DMS153 treated with DMSO at 0.1 percent for 48 hours (cell line): ENCODE measurements at regions not wholly inside any gene's neighbourhood (a gene's known extent, or its start where the extent isn't known, plus 50 kb on each side); places are given as distances from the start of the nearest gene placed in this dataset.
A peak's percentile ranks its signal among the peaks of the same experiment; 100 is the strongest.

Experiments
- DNase-seq: peaks from one replicate; lab custom pipeline; 2025; ENCODE audit not compliant: unreplicated experiment; lab: John Stamatoyannopoulos, UW

GRCh38 chr14:94685166-94685581 is 73.0 kb downstream of the SERPINA3 start:
- DNase-seq, result no peak

GRCh38 chr14:94682736-94683135 is 70.5 kb downstream of the SERPINA3 start:
- no peak for DNase-seq

- no peak for DNase-seq
These were observed 69.9 kb downstream of the SERPINA3 start for GRCh38 chr14:94682061-94682516.

- DNase-seq, result peak; percentile 4
These were observed 69.3 kb downstream of the SERPINA3 start for GRCh38 chr14:94681300-94682060.

GRCh38 chr14:94680862-94681288 is 68.7 kb downstream of the SERPINA3 start:
- no peak for DNase-seq

GRCh38 chr14:94679937-94680861 is 68.0 kb downstream of the SERPINA3 start:
- DNase-seq, result no peak

GRCh38 chr14:94679106-94679810 is 67.1 kb downstream of the SERPINA3 start:
- no peak for DNase-seq

- no peak for DNase-seq
These were observed 65.6 kb downstream of the SERPINA3 start for GRCh38 chr14:94677747-94678146.

GRCh38 chr14:94677213-94677612 is 65.0 kb downstream of the SERPINA3 start:
- DNase-seq, result no peak

GRCh38 chr14:94676495-94677185 is 64.4 kb downstream of the SERPINA3 start:
- DNase-seq, result no peak

GRCh38 chr14:94675036-94675435 is 62.8 kb downstream of the SERPINA3 start:
- no peak for DNase-seq

- no peak for DNase-seq
These were observed 61.6 kb downstream of the SERPINA3 start for GRCh38 chr14:94673781-94674231.
